GM23338 (cell line): ENCODE measurements at regions not wholly inside any gene's neighbourhood (a gene's known extent, or its start where the extent isn't known, plus 50 kb on each side); places are given as distances from the start of the nearest gene placed in this dataset.

Experiments
- ATAC-seq: fragments of 200-7000 bp; cut with Tn5 transposase; 3 replicates; pipeline ENCODE4 v1.9.1; 2020
- DNase-seq: peaks from one replicate; pipeline ENCODE4 v3.0.0-alpha.2; 2015; ENCODE audit warnings: low spot score
- H2AFZ ChIP-seq: fragments of 200-600 bp; sonication (generic); 2 replicates; pipeline ENCODE4 v1.8.0; 2016; ENCODE audit warnings: antibody characterized with exemption, mild to moderate bottlenecking, moderate library complexity
- H3F3A ChIP-seq: fragments of 200-600 bp; sonication (generic); replicated peaks from 2 replicates; pipeline ENCODE4 v1.8.0; 2017; ENCODE audit warnings: antibody characterized with exemption, mixed run types, low read depth
- H3K27ac ChIP-seq: fragments of 200-600 bp; sonication (generic); 2 replicates; pipeline ENCODE4 v1.6.1; 2016; ENCODE audit warnings: low read depth
- H3K27me3 ChIP-seq: fragments of 200-600 bp; sonication (generic); 2 replicates; pipeline ENCODE4 v1.8.0; 2016; ENCODE audit warnings: mild to moderate bottlenecking, mixed run types, moderate library complexity; ENCODE audit not compliant: insufficient read depth
- H3K36me3 ChIP-seq: fragments of 200-600 bp; sonication (generic); 2 replicates; pipeline ENCODE4 v1.8.0; 2016; ENCODE audit warnings: mild to moderate bottlenecking; ENCODE audit not compliant: insufficient read depth
- H3K4me1 ChIP-seq: fragments of 200-600 bp; sonication (generic); 2 replicates; pipeline ENCODE4 v1.8.0; 2016; ENCODE audit warnings: mild to moderate bottlenecking, moderate library complexity; ENCODE audit not compliant: insufficient read depth
- H3K4me2 ChIP-seq: fragments of 200-600 bp; sonication (generic); 2 replicates; pipeline ENCODE4 v1.7.1; 2017; ENCODE audit warnings: mixed run types
- H3K4me3 ChIP-seq: fragments of 200-600 bp; sonication (generic); 2 replicates; pipeline ENCODE4 v1.6.1; 2016; ENCODE audit warnings: mixed run types
- H3K79me2 ChIP-seq: fragments of 200-600 bp; sonication (generic); replicated peaks from 2 replicates; pipeline ENCODE4 v1.8.0; 2017; ENCODE audit warnings: mild to moderate bottlenecking; ENCODE audit not compliant: insufficient read depth
- H3K9me2 ChIP-seq: fragments of 200-600 bp; sonication (generic); 2 replicates; pipeline ENCODE4 v1.8.0; 2017; ENCODE audit not compliant: insufficient read depth
- H4K20me1 ChIP-seq: fragments of 200-600 bp; sonication (generic); replicated peaks from 2 replicates; pipeline ENCODE4 v1.8.0; 2017; ENCODE audit warnings: mild to moderate bottlenecking; ENCODE audit not compliant: insufficient read depth
- H3K27ac Mint-ChIP-seq: 2 replicates; pipeline ENCODE4 v1.8.0; 2020; ENCODE audit warnings: inconsistent platforms, mild to moderate bottlenecking, moderate library complexity, mixed read lengths
- H3K27me3 Mint-ChIP-seq: 3 replicates; pipeline ENCODE4 v1.8.0; 2022; ENCODE audit warnings: low read depth, mild to moderate bottlenecking, moderate library complexity, mixed read lengths, inconsistent platforms; ENCODE audit not compliant: insufficient read depth, poor library complexity
- H3K36me3 Mint-ChIP-seq: 3 replicates; pipeline ENCODE4 v1.8.0; 2021; ENCODE audit warnings: low read depth, mild to moderate bottlenecking, inconsistent platforms, moderate library complexity, mixed read lengths
- H3K4me1 Mint-ChIP-seq: 3 replicates; pipeline ENCODE4 v1.8.0; 2020; ENCODE audit warnings: mild to moderate bottlenecking, inconsistent platforms, mixed read lengths
- H3K4me3 Mint-ChIP-seq: 3 replicates; pipeline ENCODE4 v1.8.0; 2021; ENCODE audit warnings: moderate library complexity, mild to moderate bottlenecking, inconsistent platforms, mixed read lengths
- H3K9me3 Mint-ChIP-seq: 3 replicates; pipeline ENCODE4 v1.8.0; 2020; ENCODE audit warnings: moderate library complexity, mild to moderate bottlenecking, inconsistent platforms, mixed read lengths
- EZH2phosphoT487 ChIP-seq: fragments of 200-600 bp; sonication (generic); IDR thresholded peaks from one replicate; pipeline ENCODE4 v1.8.1; 2018; ENCODE audit warnings: antibody characterized with exemption; ENCODE audit not compliant: unreplicated experiment
- POLR2AphosphoS5 ChIP-seq: IDR thresholded peaks from 2 replicates; pipeline ENCODE4 v1.6.1; 2016; ENCODE audit warnings: antibody characterized with exemption, low read depth
- STAT1 ChIP-seq: IDR thresholded peaks from one replicate; pipeline ENCODE4 v1.6.1; 2016; ENCODE audit warnings: antibody characterized with exemption; ENCODE audit not compliant: unreplicated experiment
- ZNF331 ChIP-seq: fragments of 250-450 bp; sonication (Bioruptor Pico); IDR thresholded peaks from 2 replicates; pipeline ENCODE4 v1.5.0; 2020; ENCODE audit warnings: low read depth, mild to moderate bottlenecking, moderate library complexity
- TF ChIP-seq, protein P1 (sequence below): fragments of 250-450 bp; sonication (Bioruptor Pico); IDR thresholded peaks from 2 replicates; pipeline ENCODE4 v1.5.0; 2020; ENCODE audit warnings: mild to moderate bottlenecking, moderate library complexity
- TF ChIP-seq, protein P2 (sequence below): IDR thresholded peaks from one replicate; pipeline ENCODE4 v1.6.1; 2018; ENCODE audit warnings: antibody characterized with exemption; ENCODE audit not compliant: unreplicated experiment

DNA sequence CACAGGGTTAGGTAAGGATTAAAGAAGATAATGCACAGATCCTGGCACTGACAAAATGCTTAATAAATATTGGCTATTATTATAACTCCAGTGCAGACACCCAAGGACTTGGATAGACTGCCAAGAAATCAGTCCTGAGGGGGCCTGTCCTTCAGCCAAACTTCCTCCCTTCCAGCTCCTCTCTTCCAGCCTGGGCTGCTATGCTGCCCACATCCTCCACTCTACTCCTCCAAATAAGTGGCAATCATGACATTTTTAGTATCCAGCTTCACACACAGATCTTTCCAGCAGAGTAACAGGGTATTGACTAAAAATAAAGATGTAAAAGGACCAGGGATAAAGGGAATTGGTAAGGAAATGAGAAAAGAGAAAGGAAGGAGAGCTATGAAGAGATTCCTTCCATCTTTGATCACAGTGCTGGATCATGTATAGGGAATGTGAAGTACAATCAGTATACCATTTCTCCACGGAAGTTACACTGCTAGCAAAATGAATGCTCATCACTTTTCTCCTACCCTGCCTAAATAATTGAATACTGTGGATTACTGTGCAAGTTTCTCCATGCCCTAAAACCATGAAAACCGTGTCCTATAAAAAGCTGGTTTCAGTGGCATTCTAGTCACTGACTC lies 136.0 kb upstream of the OSMR start (continued):
- TF ChIP-seq, protein P1, sequence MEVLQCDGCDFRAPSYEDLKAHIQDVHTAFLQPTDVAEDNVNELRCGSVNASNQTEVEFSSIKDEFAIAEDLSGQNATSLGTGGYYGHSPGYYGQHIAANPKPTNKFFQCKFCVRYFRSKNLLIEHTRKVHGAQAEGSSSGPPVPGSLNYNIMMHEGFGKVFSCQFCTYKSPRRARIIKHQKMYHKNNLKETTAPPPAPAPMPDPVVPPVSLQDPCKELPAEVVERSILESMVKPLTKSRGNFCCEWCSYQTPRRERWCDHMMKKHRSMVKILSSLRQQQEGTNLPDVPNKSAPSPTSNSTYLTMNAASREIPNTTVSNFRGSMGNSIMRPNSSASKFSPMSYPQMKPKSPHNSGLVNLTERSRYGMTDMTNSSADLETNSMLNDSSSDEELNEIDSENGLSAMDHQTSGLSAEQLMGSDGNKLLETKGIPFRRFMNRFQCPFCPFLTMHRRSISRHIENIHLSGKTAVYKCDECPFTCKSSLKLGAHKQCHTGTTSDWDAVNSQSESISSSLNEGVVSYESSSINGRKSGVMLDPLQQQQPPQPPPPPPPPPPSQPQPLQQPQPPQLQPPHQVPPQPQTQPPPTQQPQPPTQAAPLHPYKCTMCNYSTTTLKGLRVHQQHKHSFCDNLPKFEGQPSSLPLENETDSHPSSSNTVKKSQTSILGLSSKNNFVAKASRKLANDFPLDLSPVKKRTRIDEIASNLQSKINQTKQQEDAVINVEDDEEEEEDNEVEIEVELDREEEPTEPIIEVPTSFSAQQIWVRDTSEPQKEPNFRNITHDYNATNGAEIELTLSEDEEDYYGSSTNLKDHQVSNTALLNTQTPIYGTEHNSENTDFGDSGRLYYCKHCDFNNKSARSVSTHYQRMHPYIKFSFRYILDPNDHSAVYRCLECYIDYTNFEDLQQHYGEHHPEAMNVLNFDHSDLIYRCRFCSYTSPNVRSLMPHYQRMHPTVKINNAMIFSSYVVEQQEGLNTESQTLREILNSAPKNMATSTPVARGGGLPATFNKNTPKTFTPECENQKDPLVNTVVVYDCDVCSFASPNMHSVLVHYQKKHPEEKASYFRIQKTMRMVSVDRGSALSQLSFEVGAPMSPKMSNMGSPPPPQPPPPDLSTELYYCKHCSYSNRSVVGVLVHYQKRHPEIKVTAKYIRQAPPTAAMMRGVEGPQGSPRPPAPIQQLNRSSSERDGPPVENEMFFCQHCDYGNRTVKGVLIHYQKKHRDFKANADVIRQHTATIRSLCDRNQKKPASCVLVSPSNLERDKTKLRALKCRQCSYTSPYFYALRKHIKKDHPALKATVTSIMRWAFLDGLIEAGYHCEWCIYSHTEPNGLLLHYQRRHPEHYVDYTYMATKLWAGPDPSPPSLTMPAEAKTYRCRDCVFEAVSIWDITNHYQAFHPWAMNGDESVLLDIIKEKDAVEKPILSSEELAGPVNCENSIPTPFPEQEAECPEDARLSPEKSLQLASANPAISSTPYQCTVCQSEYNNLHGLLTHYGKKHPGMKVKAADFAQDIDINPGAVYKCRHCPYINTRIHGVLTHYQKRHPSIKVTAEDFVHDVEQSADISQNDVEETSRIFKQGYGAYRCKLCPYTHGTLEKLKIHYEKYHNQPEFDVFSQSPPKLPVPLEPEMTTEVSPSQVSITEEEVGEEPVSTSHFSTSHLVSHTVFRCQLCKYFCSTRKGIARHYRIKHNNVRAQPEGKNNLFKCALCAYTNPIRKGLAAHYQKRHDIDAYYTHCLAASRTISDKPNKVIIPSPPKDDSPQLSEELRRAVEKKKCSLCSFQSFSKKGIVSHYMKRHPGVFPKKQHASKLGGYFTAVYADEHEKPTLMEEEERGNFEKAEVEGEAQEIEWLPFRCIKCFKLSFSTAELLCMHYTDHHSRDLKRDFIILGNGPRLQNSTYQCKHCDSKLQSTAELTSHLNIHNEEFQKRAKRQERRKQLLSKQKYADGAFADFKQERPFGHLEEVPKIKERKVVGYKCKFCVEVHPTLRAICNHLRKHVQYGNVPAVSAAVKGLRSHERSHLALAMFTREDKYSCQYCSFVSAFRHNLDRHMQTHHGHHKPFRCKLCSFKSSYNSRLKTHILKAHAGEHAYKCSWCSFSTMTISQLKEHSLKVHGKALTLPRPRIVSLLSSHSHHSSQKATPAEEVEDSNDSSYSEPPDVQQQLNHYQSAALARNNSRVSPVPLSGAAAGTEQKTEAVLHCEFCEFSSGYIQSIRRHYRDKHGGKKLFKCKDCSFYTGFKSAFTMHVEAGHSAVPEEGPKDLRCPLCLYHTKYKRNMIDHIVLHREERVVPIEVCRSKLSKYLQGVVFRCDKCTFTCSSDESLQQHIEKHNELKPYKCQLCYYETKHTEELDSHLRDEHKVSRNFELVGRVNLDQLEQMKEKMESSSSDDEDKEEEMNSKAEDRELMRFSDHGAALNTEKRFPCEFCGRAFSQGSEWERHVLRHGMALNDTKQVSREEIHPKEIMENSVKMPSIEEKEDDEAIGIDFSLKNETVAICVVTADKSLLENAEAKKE (CRISPR knock-in tag): no peak
- TF ChIP-seq ZNF331 (no peak), EZH2phosphoT487 (no peak)
- TF ChIP-seq, protein P2, sequence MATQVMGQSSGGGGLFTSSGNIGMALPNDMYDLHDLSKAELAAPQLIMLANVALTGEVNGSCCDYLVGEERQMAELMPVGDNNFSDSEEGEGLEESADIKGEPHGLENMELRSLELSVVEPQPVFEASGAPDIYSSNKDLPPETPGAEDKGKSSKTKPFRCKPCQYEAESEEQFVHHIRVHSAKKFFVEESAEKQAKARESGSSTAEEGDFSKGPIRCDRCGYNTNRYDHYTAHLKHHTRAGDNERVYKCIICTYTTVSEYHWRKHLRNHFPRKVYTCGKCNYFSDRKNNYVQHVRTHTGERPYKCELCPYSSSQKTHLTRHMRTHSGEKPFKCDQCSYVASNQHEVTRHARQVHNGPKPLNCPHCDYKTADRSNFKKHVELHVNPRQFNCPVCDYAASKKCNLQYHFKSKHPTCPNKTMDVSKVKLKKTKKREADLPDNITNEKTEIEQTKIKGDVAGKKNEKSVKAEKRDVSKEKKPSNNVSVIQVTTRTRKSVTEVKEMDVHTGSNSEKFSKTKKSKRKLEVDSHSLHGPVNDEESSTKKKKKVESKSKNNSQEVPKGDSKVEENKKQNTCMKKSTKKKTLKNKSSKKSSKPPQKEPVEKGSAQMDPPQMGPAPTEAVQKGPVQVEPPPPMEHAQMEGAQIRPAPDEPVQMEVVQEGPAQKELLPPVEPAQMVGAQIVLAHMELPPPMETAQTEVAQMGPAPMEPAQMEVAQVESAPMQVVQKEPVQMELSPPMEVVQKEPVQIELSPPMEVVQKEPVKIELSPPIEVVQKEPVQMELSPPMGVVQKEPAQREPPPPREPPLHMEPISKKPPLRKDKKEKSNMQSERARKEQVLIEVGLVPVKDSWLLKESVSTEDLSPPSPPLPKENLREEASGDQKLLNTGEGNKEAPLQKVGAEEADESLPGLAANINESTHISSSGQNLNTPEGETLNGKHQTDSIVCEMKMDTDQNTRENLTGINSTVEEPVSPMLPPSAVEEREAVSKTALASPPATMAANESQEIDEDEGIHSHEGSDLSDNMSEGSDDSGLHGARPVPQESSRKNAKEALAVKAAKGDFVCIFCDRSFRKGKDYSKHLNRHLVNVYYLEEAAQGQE: no peak

DNA sequence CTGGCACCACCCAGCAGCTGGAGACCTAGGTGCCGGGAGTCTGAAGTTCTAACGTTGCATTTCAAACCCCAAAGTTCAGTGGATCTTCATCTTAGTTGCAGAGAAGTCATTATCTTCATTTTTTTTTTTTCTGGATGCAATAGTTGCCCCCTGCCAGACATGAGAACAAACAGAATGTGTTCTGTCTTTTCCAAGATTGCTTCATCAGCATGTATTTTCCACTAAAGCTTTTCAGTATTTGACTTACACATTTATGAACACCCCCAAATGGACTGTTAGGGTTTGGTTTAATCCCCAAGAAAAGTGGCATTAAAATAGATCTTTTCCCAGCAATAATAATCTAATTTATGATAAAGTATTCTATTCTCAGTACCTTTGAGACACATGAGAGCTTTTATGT lies 135.2 kb upstream of the OSMR start:
- H3K9me2 ChIP-seq: no peaks in the 10 kb centered on the region
- no peak for ATAC-seq
- no peaks in the 10 kb centered on the region; the same call in 1 of the 2 replicates for H3K4me1 ChIP-seq
- no peak overlapping the region for H2AFZ ChIP-seq
- no peaks in the 10 kb centered on the region for H4K20me1 ChIP-seq
- no peaks in the 10 kb centered on the region for H3K36me3 ChIP-seq
- H3K27ac ChIP-seq: no peak overlapping the region
- no peak overlapping the region for H3K4me3 Mint-ChIP-seq
- H3K4me3 ChIP-seq: no peak overlapping the region
- H3K27ac Mint-ChIP-seq: no peak overlapping the region
- no peaks in the 10 kb centered on the region for H3K79me2 ChIP-seq
- no peak for DNase-seq
- no peak overlapping the region for H3K4me2 ChIP-seq
- H3K4me1 Mint-ChIP-seq: peaks cover 2% of the 10 kb centered on the region; the same call in 1 of the 3 replicates
- no peaks in the 10 kb centered on the region for H3K27me3 Mint-ChIP-seq
- H3K27me3 ChIP-seq: no peaks in the 10 kb centered on the region
- no peaks in the 10 kb centered on the region for H3K36me3 Mint-ChIP-seq
- H3K9me3 Mint-ChIP-seq: no peaks in the 10 kb centered on the region
- H3F3A ChIP-seq: no peaks in the 10 kb centered on the region
- no peak for TF ChIP-seq POLR2AphosphoS5
- TF ChIP-seq EZH2phosphoT487: no peak
- TF ChIP-seq STAT1: no peak
